Osteoblast (primary cell): ENCODE measurements at regions not wholly inside any gene's neighbourhood (a gene's known extent, or its start where the extent isn't known, plus 50 kb on each side); places are given as distances from the start of the nearest gene placed in this dataset.
"Not testable (repeated sequence)": the region's sequence is repeated elsewhere in the genome, so short reads cannot be mapped to it uniquely, and the experiment has no call there.

Experiments
- DNase-seq: peaks from one replicate; pipeline ENCODE4 v3.0.0; 2011; ENCODE audit warnings: low spot score, mixed read lengths; ENCODE audit not compliant: insufficient read length; ENCODE audit errors: missing footprints
- H2AFZ ChIP-seq: 2 replicates; pipeline ENCODE4 v1.6.0; 2011; ENCODE audit warnings: mild to moderate bottlenecking, low read length
- H3K27ac ChIP-seq: 2 replicates; pipeline ENCODE4 v1.5.1; 2011; ENCODE audit warnings: mild to moderate bottlenecking, low read depth, low read length, moderate library complexity
- H3K27me3 ChIP-seq: 2 replicates; pipeline ENCODE4 v1.6.0; 2012; ENCODE audit warnings: mild to moderate bottlenecking, control low read depth, inconsistent platforms, low read length, moderate library complexity; ENCODE audit not compliant: insufficient read depth
- H3K36me3 ChIP-seq: 2 replicates; pipeline ENCODE4 v1.5.1; 2011; ENCODE audit warnings: mild to moderate bottlenecking, low read length, control low read depth, moderate library complexity; ENCODE audit not compliant: insufficient read depth
- H3K4me1 ChIP-seq: 2 replicates; pipeline ENCODE4 v1.5.1; 2011; ENCODE audit warnings: mild to moderate bottlenecking, low read length, control low read depth, moderate library complexity; ENCODE audit not compliant: insufficient read depth
- H3K4me2 ChIP-seq: 2 replicates; pipeline ENCODE4 v1.6.0; 2011; ENCODE audit warnings: mild to moderate bottlenecking, low read length; ENCODE audit not compliant: insufficient read depth
- H3K4me3 ChIP-seq: fragments of 200-600 bp; sonication (generic); 3 replicates; pipeline ENCODE4 v1.5.1; 2012; ENCODE audit warnings: mild to moderate bottlenecking, low read length, inconsistent platforms; ENCODE audit not compliant: insufficient read depth
- H3K79me2 ChIP-seq: 2 replicates; pipeline ENCODE4 v1.6.0; 2012; ENCODE audit warnings: mild to moderate bottlenecking, low read length, control low read depth, inconsistent platforms; ENCODE audit not compliant: insufficient read depth
- H3K9me3 ChIP-seq: 2 replicates; pipeline ENCODE4 v1.5.1; 2011; ENCODE audit warnings: low read depth, low read length, control low read depth
- H4K20me1 ChIP-seq: 2 replicates; pipeline ENCODE4 v1.6.0; 2012; ENCODE audit warnings: mild to moderate bottlenecking, low read length, control low read depth; ENCODE audit not compliant: insufficient read depth
- TF ChIP-seq, protein P1 (sequence below): IDR thresholded peaks from 2 replicates; pipeline ENCODE4 v1.5.1; 2011; ENCODE audit warnings: mild to moderate bottlenecking, low read depth, low read length, moderate library complexity; ENCODE audit errors: extremely low read depth

DNA sequence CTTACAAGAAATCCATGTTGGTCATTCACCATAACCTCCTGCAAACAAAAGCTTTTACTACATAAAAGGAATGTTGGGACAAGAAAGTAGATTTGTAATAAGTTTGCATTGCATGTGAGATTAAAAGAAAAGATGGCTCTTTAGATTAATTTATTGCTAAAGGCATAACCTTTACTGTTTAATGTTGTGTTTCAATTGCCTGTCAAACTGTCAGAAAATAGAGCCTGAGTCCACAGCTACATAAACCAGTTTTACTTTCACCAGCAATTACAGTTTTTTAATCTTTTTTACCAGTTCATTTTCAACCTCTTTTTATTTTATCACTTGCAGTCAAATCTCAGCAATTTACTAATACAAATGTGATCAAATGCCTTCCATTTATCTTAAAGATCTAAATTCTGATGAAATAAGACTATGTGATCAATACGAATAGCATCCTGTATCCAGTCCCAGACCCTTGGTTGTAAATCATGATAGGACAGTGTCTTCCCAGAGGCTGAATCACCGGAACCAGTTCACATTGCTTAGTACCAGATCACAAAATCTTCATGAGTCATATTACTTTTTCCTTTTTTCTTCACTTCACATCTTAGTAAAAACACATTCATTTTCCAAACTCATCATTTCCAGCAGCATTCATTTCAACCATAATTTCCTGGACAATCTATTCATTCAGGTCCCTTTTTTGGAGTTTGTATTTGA, 95.4 kb upstream of the FRG1 start:
- Histone ChIP-seq H3K4me1 (no peaks in the 10 kb centered on the region), H3K4me3 (no peak overlapping the region), H2AFZ (no peak overlapping the region), H3K27ac (no peak overlapping the region), H3K4me2 (no peak overlapping the region), H3K79me2 (no peaks in the 10 kb centered on the region), H3K27me3 (no peaks in the 10 kb centered on the region), H4K20me1 (no peaks in the 10 kb centered on the region), H3K9me3 (peaks cover 5% of the 10 kb centered on the region), H3K36me3 (no peaks in the 10 kb centered on the region)
- TF ChIP-seq, protein P1, sequence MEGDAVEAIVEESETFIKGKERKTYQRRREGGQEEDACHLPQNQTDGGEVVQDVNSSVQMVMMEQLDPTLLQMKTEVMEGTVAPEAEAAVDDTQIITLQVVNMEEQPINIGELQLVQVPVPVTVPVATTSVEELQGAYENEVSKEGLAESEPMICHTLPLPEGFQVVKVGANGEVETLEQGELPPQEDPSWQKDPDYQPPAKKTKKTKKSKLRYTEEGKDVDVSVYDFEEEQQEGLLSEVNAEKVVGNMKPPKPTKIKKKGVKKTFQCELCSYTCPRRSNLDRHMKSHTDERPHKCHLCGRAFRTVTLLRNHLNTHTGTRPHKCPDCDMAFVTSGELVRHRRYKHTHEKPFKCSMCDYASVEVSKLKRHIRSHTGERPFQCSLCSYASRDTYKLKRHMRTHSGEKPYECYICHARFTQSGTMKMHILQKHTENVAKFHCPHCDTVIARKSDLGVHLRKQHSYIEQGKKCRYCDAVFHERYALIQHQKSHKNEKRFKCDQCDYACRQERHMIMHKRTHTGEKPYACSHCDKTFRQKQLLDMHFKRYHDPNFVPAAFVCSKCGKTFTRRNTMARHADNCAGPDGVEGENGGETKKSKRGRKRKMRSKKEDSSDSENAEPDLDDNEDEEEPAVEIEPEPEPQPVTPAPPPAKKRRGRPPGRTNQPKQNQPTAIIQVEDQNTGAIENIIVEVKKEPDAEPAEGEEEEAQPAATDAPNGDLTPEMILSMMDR, result no peak
- DNase-seq, result no peak

DNA sequence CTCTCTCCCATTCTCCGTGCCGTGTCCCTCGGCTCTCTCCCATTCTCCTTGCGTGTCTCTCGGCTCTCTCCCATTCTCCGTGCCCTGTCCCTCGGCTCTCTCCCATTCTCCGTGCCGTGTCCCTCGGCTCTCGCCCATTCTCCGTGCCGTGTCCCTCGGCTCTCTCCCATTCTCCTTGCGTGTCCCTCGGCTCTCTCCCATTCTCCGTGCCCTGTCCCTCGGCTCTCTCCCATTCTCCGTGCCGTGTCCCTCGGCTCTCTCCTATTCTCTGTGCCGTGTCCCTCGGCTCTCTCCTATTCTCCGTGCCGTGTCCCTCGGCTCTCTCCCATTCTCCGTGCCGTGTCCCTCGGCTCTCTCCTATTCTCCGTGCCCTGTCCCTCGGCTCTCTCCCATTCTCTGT, 94.6 kb upstream of the FRG1 start:
- not testable (repeated sequence) for H3K4me2 ChIP-seq

DNA sequence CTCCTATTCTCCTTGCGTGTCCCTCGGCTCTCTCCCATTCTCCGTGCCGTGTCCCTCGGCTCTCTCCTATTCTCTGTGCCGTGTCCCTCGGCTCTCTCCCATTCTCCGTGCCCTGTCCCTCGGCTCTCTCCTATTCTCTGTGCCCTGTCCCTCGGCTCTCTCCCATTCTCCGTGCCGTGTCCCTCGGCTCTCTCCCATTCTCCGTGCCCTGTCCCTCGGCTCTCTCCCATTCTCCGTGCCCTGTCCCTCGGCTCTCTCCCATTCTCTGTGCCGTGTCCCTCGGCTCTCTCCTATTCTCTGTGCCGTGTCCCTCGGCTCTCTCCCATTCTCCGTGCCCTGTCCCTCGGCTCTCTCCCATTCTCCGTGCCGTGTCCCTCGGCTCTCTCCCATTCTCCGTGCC, 94.1 kb upstream of the FRG1 start:
- H4K20me1 ChIP-seq, DNase-seq, H3K27me3 ChIP-seq, H3K79me2 ChIP-seq, H3K36me3 ChIP-seq, H3K4me2 ChIP-seq, H3K27ac ChIP-seq, H3K4me3 ChIP-seq, H2AFZ ChIP-seq, H3K4me1 ChIP-seq, H3K9me3 ChIP-seq: not testable (repeated sequence)

More for the DNA sequence above, 94.6 kb upstream of the FRG1 start:
- not testable (repeated sequence) for H4K20me1 ChIP-seq, H3K79me2 ChIP-seq, H3K36me3 ChIP-seq, H3K4me3 ChIP-seq, H3K27ac ChIP-seq, H3K4me1 ChIP-seq, H3K27me3 ChIP-seq, DNase-seq, H3K9me3 ChIP-seq, H2AFZ ChIP-seq

DNA sequence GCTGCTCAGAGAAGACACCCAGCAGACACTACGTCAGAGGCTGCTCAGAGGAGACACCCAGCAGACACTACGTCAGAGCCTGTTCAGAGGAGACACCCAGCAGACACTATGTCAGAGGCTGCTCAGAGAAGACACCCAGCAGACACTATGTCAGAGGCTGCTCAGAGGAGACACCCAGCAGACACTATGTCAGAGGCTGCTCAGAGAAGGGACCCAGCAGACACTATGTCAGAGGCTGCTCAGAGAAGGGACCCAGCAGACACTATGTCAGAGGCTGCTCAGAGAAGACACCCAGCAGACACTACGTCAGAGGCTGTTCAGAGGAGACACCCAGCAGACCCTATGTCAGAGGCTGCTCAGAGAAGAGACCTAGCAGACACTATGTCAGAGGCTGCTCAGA, 92.0 kb upstream of the FRG1 start:
- H3K79me2 ChIP-seq, H4K20me1 ChIP-seq, H3K4me2 ChIP-seq, H3K4me3 ChIP-seq, H3K36me3 ChIP-seq, H3K27me3 ChIP-seq, H3K27ac ChIP-seq, DNase-seq, H3K9me3 ChIP-seq, H2AFZ ChIP-seq, H3K4me1 ChIP-seq: not testable (repeated sequence)

DNA sequence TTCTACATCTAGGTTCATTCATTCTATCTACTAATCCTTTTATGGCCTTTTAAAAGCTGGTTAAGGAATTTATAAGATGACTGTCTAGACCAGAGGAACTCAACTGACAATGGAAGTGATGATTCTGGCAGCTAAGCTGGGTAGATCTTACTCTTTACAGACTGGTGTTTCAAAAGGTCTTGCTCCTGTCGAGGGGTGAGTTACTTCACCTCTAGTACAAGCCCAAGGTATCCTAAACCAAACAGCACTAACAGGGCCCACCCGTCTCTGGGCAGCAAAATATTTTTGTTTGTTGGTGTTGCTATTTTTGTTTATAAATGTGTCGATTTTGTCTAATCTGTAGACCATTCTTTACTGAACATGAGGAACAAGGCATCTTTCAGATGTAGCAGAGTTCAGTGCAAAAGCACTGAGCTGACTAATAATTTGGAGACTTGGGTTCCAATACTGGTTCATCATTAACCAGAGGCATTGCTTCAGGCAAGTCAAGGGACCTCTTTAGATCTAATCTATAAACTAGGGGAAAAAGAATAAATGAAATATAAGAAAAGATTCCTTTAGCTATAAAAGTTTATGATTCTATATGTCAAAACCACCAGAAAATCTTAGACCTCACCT, 90.3 kb upstream of the FRG1 start:
- H3K27ac ChIP-seq, result no peak overlapping the region
- no peak overlapping the region for H3K4me2 ChIP-seq
- H2AFZ ChIP-seq, result no peak overlapping the region
- DNase-seq, result no peak
- H3K27me3 ChIP-seq, result no peaks in the 10 kb centered on the region
- TF ChIP-seq, protein P1, result no peak
- no peaks in the 10 kb centered on the region for H3K4me1 ChIP-seq
- peaks cover 5% of the 10 kb centered on the region for H3K9me3 ChIP-seq
- H3K4me3 ChIP-seq, result no peak overlapping the region
- no peaks in the 10 kb centered on the region for H4K20me1 ChIP-seq
- no peaks in the 10 kb centered on the region for H3K79me2 ChIP-seq
- H3K36me3 ChIP-seq, result no peaks in the 10 kb centered on the region
